ENCODE measurements at regions not wholly inside any gene's neighbourhood (a gene's known extent, or its start where the extent isn't known, plus 50 kb on each side); places are given as distances from the start of the nearest gene placed in this dataset.

- POLR2A ChIA-PET (ENCODE audit: partially characterized antibody), result no interaction called here
- TF ChIP-seq RFX5 (IDR thresholded peaks at IDR 0.05; ENCODE audit: borderline replicate concordance, low read depth, low read length) (no peak), CHD1 (IDR thresholded peaks at IDR 0.05; ENCODE audit: low read depth, low read length) (no peak), USF2 (IDR thresholded peaks at IDR 0.05; ENCODE audit: low read length) (no peak), CEBPB (IDR thresholded peaks at IDR 0.05; ENCODE audit: low read depth, low read length) (no peak), SP1 (IDR thresholded peaks at IDR 0.05; ENCODE audit: low read depth, low read length) (no peak), CTCF (IDR thresholded peaks at IDR 0.05; ENCODE audit: control extremely low read depth in 1 of 3, insufficient read depth in 1 of 3, low read depth in 1 of 3, low read length in 3 of 3) (no peak), TAF7 (optimal IDR thresholded peaks at IDR 0.05; ENCODE audit: borderline replicate concordance, low read depth, low read length) (no peak), ATF3 (IDR thresholded peaks at IDR 0.05; ENCODE audit: insufficient read depth, low read depth, low read length) (no peak), GTF2F1 (IDR thresholded peaks at IDR 0.05; ENCODE audit: borderline replicate concordance, low read depth, low read length) (no peak)
Observed at GRCh38 chr4:163590619-163591264, 96.3 kb downstream of the TMA16 start.

More at GRCh38 chr4:163590619-163591264, 96.3 kb downstream of the TMA16 start:
- Histone ChIP-seq H2AFZ (ENCODE audit: low read length) (0 out of 2 replicates have a peak overlapping the region, but pooled peaks have one; percentile 63), H3K79me2 (ENCODE audit: control insufficient read depth in 1 of 2, insufficient read depth in 2 of 2, low read length in 2 of 2) (no peaks in the 10 kb centered on the region), H3K4me3 (ENCODE audit: extremely low read depth in 1 of 4, insufficient read depth in 2 of 4, low read depth in 3 of 4, low read length in 4 of 4) (no peak overlapping the region), H3K23me2 (ENCODE audit: low read depth, low read length) (no peaks in the 10 kb centered on the region), H4K5ac (ENCODE audit: insufficient read length, low read depth, low read length) (no peak overlapping the region), H4K20me1 (replicated peaks in 1 of 2; ENCODE audit: control insufficient read depth in 1 of 2, insufficient read depth in 2 of 2, low read length in 2 of 2) (no peaks in the 10 kb centered on the region), H3K4ac (replicated peaks; ENCODE audit: insufficient read length, low read depth, low read length) (no peak overlapping the region), H3K27me3 (replicated peaks in 1 of 4; ENCODE audit: control insufficient read depth in 3 of 4, extremely low read depth in 1 of 4, insufficient read depth in 3 of 4, low read length in 3 of 4) (no peaks in the 10 kb centered on the region), H3K9me3 (ENCODE audit: insufficient read depth in 2 of 2, low read depth in 1 of 2, low read length in 1 of 2) (peaks cover 2 to 5% of the 10 kb centered on the region in 2 experiments; a peak in 1 of 4 replicates), H3K14ac (ENCODE audit: insufficient read length) (no peak overlapping the region), H2AK5ac (ENCODE audit: low read depth, low read length) (no peak overlapping the region), H2BK15ac (ENCODE audit: low read length) (no peak overlapping the region), H3K4me1 (replicated peaks in 1 of 4; ENCODE audit: control insufficient read depth in 3 of 4, insufficient read depth in 4 of 4, low read length in 3 of 4) (no peaks in the 10 kb centered on the region), H3K27ac (ENCODE audit: low read depth, low read length) (no peak overlapping the region), H2BK12ac (ENCODE audit: low read depth, low read length) (no peak overlapping the region), H3K18ac (ENCODE audit: extremely low read depth, low read length) (no peak overlapping the region), H2BK20ac (ENCODE audit: low read length) (no peak overlapping the region), H3K4me2 (ENCODE audit: insufficient read depth in 1 of 2, low read depth in 2 of 2, low read length in 2 of 2) (no peak overlapping the region), H3K23ac (ENCODE audit: insufficient read length) (no peak overlapping the region), H3K56ac (replicated peaks; ENCODE audit: insufficient read length, low read depth, low read length) (no peak overlapping the region), H3K79me1 (ENCODE audit: low read depth, low read length) (no peaks in the 10 kb centered on the region), H4K8ac (ENCODE audit: extremely low read depth, insufficient read depth, low read length) (no peak overlapping the region), H4K91ac (replicated peaks; ENCODE audit: insufficient read length, low read length) (no peak overlapping the region), H2BK120ac (replicated peaks; ENCODE audit: low read depth, low read length) (no peak overlapping the region), H3K9ac (replicated peaks in 1 of 4; ENCODE audit: extremely low read depth in 1 of 4, low read depth in 3 of 4, low read length in 3 of 4) (no peak overlapping the region), H2BK5ac (ENCODE audit: low read depth, low read length) (no peak overlapping the region), H3K36me3 (ENCODE audit: control insufficient read depth in 2 of 4, insufficient read depth in 4 of 4, low read length in 3 of 4) (no peaks in the 10 kb centered on the region)
- FAIRE-seq (no peak), DNase-seq (ENCODE audit: low read depth in 1 of 2, low spot score in 2 of 2) (no peak)
- WGBS, 2 experiments (ENCODE audit: extremely low coverage in 1 of 2, insufficient coverage in 1 of 2, insufficient read length in 1 of 2, insufficient replicate concordance in 2 of 2, low coverage in 1 of 2, low lambda C conversion rate in 2 of 2, missing lambda C conversion rate in 1 of 2), result 90% methylated on average over 5 of the region's 5 CpGs; no CpG with 5 or more reads in 1 of the 2 experiments
- CTCF ChIA-PET (ENCODE audit: partially characterized antibody), result no interaction called here

Measured in H1 (cell line).